ENCODE measurements at regions not wholly inside any gene's neighbourhood (a gene's known extent, or its start where the extent isn't known, plus 50 kb on each side); places are given as distances from the start of the nearest gene placed in this dataset.

DNA sequence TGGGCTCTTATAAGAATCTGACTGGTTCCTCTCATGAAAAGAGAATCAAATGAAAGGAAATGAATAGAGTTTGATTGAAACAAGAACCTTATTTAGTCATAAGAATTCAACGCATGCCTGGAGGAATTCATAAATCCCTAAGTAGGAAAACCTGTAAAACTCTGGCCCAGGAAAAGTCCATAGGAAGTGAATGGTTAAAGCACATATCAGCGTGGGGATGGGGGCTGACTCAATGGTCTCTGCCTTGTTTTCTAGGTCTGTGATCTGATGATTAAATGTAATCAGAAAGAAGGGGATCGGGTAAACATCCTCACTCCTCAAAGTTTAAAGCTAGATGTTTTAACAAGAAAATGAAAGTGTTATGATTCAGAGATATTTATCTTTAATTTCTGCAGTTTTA lies 759.4 kb upstream of the C9orf72 start:
- no peak for DNase-seq (ENCODE audit: low read depth)

DNA sequence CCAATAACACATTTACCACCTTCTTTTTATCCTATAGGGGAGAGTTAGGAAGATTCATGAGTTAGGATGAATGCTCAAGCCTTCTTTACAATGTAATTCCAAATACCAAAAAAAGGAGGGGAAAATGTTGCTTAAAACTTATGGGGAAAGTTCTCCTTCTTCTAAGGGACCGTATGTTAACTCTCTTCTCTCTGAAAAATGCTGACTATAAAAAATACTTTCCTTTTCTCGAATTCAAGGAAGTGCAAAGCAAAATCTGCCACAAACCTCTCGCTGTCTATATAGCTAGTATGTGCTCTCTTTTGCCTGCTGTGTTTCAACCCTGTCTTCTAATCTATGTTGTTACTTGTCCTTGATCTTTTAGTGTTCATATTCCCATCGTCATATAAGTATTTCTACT lies 768.6 kb upstream of the C9orf72 start:
- no peak for DNase-seq (ENCODE audit: low read depth)

DNA sequence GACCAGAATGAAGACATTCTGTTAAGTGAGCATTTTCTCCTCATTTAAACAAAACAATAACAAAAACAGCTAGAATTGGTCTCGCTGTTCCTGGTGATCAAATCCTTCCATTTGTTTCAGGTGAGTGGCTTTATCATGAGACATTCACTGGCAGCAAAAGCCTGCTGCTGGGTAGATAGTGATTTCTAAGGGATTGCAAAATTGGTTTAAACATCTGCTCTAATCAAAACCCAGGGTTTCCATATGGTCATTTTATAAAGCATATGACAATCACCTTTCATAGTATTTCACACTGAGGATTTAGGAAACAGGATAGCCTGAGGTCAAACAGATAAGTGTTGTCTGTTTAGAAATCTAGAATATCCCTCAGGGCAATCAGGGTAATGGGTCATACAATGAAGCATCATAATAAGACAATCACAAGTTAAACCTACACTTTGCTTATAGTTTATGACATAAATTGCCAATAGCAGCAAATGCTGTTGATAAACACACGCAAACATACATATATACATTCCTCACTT lies 769.6 kb upstream of the C9orf72 start:
- no peak for DNase-seq (ENCODE audit: low read depth)

DNA sequence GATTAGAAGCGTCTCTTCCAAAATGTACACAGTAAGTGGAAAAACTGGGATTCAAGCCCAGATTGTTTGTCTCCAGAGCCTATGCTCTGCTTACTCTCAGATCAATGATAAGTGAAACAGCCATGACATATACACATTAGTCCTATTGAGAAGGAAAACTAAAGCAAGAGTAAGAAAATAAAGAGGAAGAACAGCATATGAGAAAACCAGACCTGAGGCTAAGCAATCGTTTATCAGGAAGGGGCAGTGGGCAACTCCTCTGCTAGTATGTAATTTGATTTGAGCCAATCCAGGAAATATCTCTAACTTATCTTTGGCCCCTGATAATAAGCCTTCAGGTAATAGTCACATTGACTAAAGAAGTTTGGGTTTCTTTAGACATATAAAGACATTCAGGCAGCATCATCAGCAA lies 789.9 kb upstream of the C9orf72 start:
- DNase-seq (ENCODE audit: low read depth), result no peak

- peak; percentile 1 for DNase-seq (ENCODE audit: low read depth)
Observed at GRCh38 chr9:28365020-28365640, 791.8 kb upstream of the C9orf72 start.

GRCh38 chr9:28365728-28366127 lies 792.4 kb upstream of the C9orf72 start:
- peak; percentile 28 for DNase-seq (ENCODE audit: low read depth)

DNA sequence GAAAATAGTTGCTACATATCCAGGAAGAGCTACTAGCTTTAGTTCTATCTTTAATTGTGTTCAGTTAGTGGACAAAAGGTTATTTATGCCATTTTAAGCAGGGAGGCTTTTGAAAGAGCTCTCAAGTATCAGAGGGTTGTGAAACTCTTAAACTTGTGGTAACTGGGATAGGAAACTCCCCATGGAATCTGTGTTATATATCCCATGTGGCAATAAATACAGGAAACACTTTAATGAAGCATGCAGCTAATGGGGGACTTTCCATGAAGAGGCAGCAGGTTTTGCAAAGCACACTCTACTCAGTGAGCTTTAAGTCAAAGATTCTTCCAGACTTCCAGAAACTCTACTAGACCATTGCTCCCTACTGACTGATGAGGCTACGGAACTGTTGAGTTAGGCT lies 805.0 kb upstream of the C9orf72 start:
- no peak for DNase-seq (ENCODE audit: low read depth)

DNA sequence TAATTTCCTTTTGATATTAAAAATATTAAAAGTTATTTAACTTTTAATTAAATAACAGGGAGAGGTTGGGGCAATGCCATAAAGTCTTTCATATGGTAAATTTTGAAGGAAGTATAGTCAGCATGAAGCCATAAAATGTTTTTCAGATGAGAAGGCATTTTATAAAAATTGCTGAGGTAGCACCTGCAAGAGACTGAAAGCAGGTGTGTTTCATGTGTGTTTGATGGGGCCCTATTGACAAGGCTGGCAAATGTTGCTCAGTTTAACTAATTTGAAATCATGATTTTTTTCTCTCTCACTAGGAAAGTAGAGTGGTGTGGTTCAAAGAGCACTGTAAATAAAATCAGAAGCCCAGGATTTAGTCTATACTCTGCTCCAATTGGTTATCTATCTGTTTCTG lies 805.8 kb upstream of the C9orf72 start:
- DNase-seq (ENCODE audit: low read depth), result no peak

- no peak for DNase-seq (ENCODE audit: low read depth)
Observed at GRCh38 chr9:28389411-28389810, 816.1 kb upstream of the C9orf72 start.

- DNase-seq (ENCODE audit: low read depth), result no peak
Observed at GRCh38 chr9:28394774-28395173, 821.5 kb upstream of the C9orf72 start.

GRCh38 chr9:28396058-28396457 lies 822.8 kb upstream of the C9orf72 start:
- DNase-seq (ENCODE audit: low read depth), result no peak

GRCh38 chr9:28407351-28407750 lies 834.1 kb upstream of the C9orf72 start:
- DNase-seq (ENCODE audit: low read depth), result no peak

DNA sequence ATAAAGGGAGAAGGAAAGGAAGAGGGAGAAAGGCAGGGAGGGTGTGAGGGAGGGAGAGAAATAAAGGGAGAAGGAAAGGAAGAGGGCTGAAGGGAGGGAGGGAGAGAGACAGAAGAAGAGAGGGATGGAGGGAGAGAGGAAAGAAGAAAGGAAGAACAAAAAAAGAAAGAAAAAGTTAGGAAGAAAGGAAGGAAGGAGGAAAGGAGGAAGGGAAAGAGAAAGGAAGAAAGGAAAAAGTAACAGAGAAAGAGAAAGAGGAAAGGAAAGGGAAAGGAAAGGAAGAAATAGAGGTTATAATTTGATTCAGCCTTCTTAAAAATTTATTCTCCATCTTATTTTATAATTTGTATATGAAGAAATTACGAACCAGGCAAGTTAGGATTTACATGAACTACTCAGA lies 836.6 kb upstream of the C9orf72 start:
- no peak for DNase-seq (ENCODE audit: low read depth)

- DNase-seq (ENCODE audit: low read depth), result no peak
Observed at GRCh38 chr9:28410411-28410810, 837.1 kb upstream of the C9orf72 start.

DNA sequence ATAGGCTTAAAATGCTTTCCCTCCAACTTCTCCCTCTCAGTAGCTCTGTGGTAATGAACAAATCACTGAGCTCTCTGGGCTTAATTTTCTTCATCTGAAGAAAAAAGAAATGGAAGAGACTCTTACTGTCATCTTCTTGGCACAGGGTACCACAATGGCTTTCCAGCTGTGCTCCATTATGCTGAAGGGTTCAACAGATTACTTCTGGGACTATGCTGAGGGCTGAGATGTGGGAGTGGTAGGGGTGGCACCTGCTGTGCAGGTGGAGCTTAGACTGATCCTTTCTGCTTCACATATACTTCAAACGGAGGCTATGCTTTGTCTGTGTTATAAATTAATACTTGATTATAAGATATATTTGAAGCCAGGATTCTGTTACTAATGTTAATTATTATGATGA lies 840.2 kb upstream of the C9orf72 start:
- no peak for DNase-seq (ENCODE audit: low read depth)

DNA sequence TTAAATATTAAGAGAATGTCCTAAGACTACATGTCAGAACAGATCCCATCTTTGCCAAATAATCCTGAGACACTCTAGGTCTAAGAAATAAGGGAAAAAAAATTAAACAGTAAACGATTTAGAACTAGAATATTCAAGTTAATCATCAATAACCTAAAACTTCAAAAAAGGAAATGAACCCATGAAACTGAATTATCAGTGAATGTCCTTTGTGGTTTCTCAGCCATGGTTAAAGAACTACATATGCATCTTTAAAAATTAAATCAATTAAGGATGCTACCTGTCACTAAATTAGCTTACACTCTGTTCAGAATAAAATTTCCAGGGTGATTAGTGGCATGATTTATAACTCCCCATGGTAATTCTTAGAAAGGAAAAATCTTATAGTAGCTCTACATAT lies 850.0 kb upstream of the C9orf72 start:
- DNase-seq (ENCODE audit: low read depth), result no peak

DNA sequence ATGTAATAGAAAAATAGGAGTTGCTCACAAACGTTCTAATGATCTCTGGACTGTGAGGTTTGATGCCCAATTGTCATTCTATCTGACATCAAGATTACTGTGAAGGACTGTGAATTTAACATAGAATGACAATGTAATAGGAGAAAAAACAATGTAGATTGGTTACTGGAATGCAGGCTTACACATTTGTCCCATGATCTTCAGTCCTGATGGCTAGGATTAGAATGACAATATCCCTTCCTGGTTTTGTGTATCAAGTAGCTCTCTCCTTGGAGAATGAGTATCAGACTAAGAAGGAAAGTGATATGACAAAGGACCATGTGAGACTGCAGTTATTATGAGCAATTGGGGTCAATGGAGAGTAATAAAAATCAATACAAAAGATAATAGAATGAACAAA lies 862.2 kb upstream of the C9orf72 start:
- no peak for DNase-seq (ENCODE audit: low read depth)

DNA sequence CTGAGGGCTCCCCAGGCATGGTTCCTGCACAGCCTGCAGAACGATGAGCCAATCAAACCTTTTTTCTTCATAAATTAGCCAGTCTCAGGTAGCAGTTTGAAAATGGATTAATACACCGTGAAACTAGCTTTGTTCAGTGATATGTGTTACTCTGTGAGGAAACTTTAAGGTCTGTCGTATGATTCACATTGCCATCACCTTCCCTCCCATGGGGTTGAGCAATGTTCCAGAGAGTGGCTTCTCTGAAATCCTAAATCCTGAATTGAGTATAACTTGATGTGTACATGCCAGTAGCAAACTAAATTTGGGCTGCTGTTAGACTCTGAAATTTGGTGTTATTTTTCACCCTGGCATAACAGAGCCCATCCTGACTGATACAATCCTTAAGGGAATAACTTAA lies 866.4 kb upstream of the C9orf72 start:
- no peak for DNase-seq (ENCODE audit: low read depth)

- no peak for DNase-seq (ENCODE audit: low read depth)
Observed at GRCh38 chr9:28443461-28443860, 870.2 kb upstream of the C9orf72 start.

GRCh38 chr9:28444637-28445036 lies 871.4 kb upstream of the C9orf72 start:
- no peak for DNase-seq (ENCODE audit: low read depth)

DNA sequence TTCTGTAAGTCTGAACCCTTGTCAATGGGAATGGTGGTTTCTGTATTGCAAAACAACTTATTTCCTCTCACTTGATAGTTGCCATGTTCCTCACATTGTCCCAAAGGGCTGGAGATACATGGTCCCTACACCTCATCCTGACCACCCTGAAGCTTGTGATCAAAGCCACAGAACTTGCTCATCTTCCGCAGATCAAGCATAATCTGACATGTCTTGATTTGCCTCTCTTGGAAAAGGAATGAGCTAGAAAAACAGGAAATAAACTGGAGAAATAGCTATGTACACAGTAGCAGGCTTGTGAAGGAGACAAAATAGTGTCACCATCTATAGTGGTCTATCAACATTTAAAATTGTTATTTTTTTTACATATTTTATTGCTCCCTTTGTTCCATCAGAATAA lies 871.9 kb upstream of the C9orf72 start:
- no peak for DNase-seq (ENCODE audit: low read depth)

- DNase-seq (ENCODE audit: low read depth), result no peak
Observed at GRCh38 chr9:28453918-28454317, 880.6 kb upstream of the C9orf72 start.

DNA sequence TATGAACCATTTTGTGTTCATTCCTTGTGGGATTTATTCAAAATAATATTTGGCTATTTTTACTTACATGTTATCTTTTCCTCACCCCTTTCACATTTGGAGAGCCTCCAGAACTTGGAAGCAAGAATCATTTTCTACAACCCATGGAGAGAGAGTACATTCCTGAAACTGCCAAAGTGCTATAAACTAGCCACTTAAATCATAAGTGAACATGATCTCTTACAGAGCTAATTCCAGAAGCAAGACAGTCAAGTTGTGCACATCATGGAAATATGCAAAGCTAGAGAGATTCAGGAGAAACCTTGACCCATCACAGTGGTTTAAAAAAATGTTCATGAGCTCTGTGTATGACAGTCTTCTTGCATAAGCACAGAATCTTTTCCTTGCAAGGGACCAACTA lies 883.6 kb upstream of the C9orf72 start:
- DNase-seq (ENCODE audit: low read depth), result no peak

- no peak for DNase-seq (ENCODE audit: low read depth)
Observed at GRCh38 chr9:28464481-28465216, 891.4 kb upstream of the C9orf72 start.

Data from stromal cell of bone marrow (primary cell).